Natural killer cell (primary cell): ENCODE measurements at regions not wholly inside any gene's neighbourhood (a gene's known extent, or its start where the extent isn't known, plus 50 kb on each side); places are given as distances from the start of the nearest gene placed in this dataset.

Source experiments
- ATAC-seq, 3 donors: fragments of 150-1000 bp in 2 of 3; fragments of 200-7000 bp in 1 of 3; cut with Tn5 transposase; 1 replicate in 1 of 3; 2 replicates in 2 of 3; pipeline ENCODE4 v1.10.0; 2021; ENCODE audit warnings: mild to moderate bottlenecking in 2 of 3, moderate library complexity in 2 of 3
- DNase-seq, 2 donors: peaks; one replicate each; pipeline versions ENCODE4 v3.0.0 to v3.0.0-alpha.2; 2013 to 2021; ENCODE audit warnings: mixed read lengths in 1 of 2
- H3K27ac ChIP-seq: one replicate; pipeline ENCODE4 v1.5.1; 2013; ENCODE audit warnings: mild to moderate bottlenecking, low read length
- H3K27me3 ChIP-seq: one replicate; pipeline ENCODE4 v1.6.1; 2013; ENCODE audit warnings: low read length; ENCODE audit not compliant: control insufficient read depth, insufficient read depth
- H3K36me3 ChIP-seq: one replicate; pipeline ENCODE4 v1.6.1; 2013; ENCODE audit warnings: low read length; ENCODE audit not compliant: control insufficient read depth, insufficient read depth
- H3K4me1 ChIP-seq: one replicate; pipeline ENCODE4 v1.6.1; 2013; ENCODE audit warnings: low read length; ENCODE audit not compliant: control insufficient read depth, insufficient read depth
- H3K4me3 ChIP-seq: one replicate; pipeline ENCODE4 v1.5.1; 2013; ENCODE audit warnings: low read length
- H3K9me3 ChIP-seq: one replicate; pipeline ENCODE4 v1.6.1; 2013; ENCODE audit warnings: low read length; ENCODE audit not compliant: control insufficient read depth, insufficient read depth
- H3K27ac Mint-ChIP-seq, 2 donors: one replicate each; pipeline ENCODE4 v1.8.0; 2022; ENCODE audit warnings: mild to moderate bottlenecking in 2 of 2, mixed read lengths in 2 of 2, moderate library complexity in 1 of 2
- H3K27me3 Mint-ChIP-seq, 2 donors: one replicate each; pipeline ENCODE4 v1.8.0; 2022; ENCODE audit warnings: low read depth in 2 of 2, mixed read lengths in 2 of 2
- H3K36me3 Mint-ChIP-seq: one replicate; pipeline ENCODE4 v1.8.0; 2022; ENCODE audit warnings: mixed read lengths
- H3K4me1 Mint-ChIP-seq, 2 donors: one replicate each; pipeline ENCODE4 v1.8.0; 2022; ENCODE audit warnings: mixed read lengths in 2 of 2
- H3K4me3 Mint-ChIP-seq: one replicate; pipeline ENCODE4 v1.8.0; 2022; ENCODE audit warnings: mild to moderate bottlenecking, moderate library complexity, mixed read lengths
- H3K9me3 Mint-ChIP-seq, 2 donors: one replicate each; pipeline ENCODE4 v1.8.0; 2022; ENCODE audit warnings: mixed read lengths in 2 of 2
- CTCF ChIP-seq: fragments of 200-600 bp; IDR thresholded peaks from one replicate; pipeline ENCODE4 v1.8.0; 2022; ENCODE audit warnings: antibody characterized with exemption
- WGBS: methylation state at CpG from one replicate; pipeline ENCODE4 v1.1.7; 2013; ENCODE audit warnings: missing lambda C conversion rate; ENCODE audit not compliant: insufficient coverage; 5-methylcytosine and 5-hydroxymethylcytosine counted together
- intact Hi-C: fragments of 100-400 bp; cut with micrococcal nuclease; formaldehyde crosslinking; loops from one replicate; pipeline ENCODE4 v1.14.2; 2022

- Mint-ChIP-seq H3K27me3 (no peaks in the 10 kb centered on the region), H3K9me3 (no peaks in the 10 kb centered on the region), H3K36me3 (no peaks in the 10 kb centered on the region), H3K4me3 (no peak overlapping the region), H3K27ac (no peak overlapping the region), H3K4me1 (no peaks in the 10 kb centered on the region)
- no peaks in the 10 kb centered on the region for H3K9me3 ChIP-seq
- TF ChIP-seq CTCF, result no peak
- no peak overlapping the region for H3K27ac ChIP-seq
- DNase-seq (no peak), ATAC-seq (no peak)
- no peaks in the 10 kb centered on the region for H3K36me3 ChIP-seq
- H3K27me3 ChIP-seq, result no peaks in the 10 kb centered on the region
- H3K4me1 ChIP-seq, result no peaks in the 10 kb centered on the region
- intact Hi-C loops, result no loop called here
- WGBS, result 100% methylated on average over 3 of the region's 3 CpGs
- no peak overlapping the region for H3K4me3 ChIP-seq
These were observed 282.0 kb upstream of the TPM1 start for GRCh38 chr15:62760538-62760937.

GRCh38 chr15:62765916-62766315 is 276.6 kb upstream of the TPM1 start:
- Mint-ChIP-seq H3K4me3 (no peak overlapping the region), H3K27ac (no peak overlapping the region), H3K36me3 (no peaks in the 10 kb centered on the region), H3K4me1 (no peaks in the 10 kb centered on the region), H3K27me3 (no peaks in the 10 kb centered on the region), H3K9me3 (no peaks in the 10 kb centered on the region)
- H3K27ac ChIP-seq, result no peak overlapping the region
- 87% methylated on average over 4 of the region's 4 CpGs for WGBS
- ATAC-seq, result no peak
- H3K4me3 ChIP-seq, result no peak overlapping the region
- no peaks in the 10 kb centered on the region for H3K4me1 ChIP-seq
- no peaks in the 10 kb centered on the region for H3K9me3 ChIP-seq
- no peak for TF ChIP-seq CTCF
- DNase-seq, result no peak
- H3K36me3 ChIP-seq, result no peaks in the 10 kb centered on the region
- no peaks in the 10 kb centered on the region for H3K27me3 ChIP-seq
- intact Hi-C loops, result no loop called here

- 91% methylated on average over 4 of the region's 4 CpGs for WGBS
- H3K27me3 Mint-ChIP-seq, result no peaks in the 10 kb centered on the region
- H3K27ac Mint-ChIP-seq, result no peak overlapping the region
These were observed 275.9 kb upstream of the TPM1 start for GRCh38 chr15:62766599-62766998.

More at GRCh38 chr15:62766599-62766998, 275.9 kb upstream of the TPM1 start:
- ATAC-seq (no peak), DNase-seq (no peak)
- no peaks in the 10 kb centered on the region for H3K9me3 Mint-ChIP-seq
- no peak for TF ChIP-seq CTCF
- H3K36me3 Mint-ChIP-seq, result no peaks in the 10 kb centered on the region
- Histone ChIP-seq H3K27ac (no peak overlapping the region), H3K36me3 (no peaks in the 10 kb centered on the region), H3K4me3 (no peak overlapping the region), H3K9me3 (no peaks in the 10 kb centered on the region), H3K27me3 (no peaks in the 10 kb centered on the region), H3K4me1 (no peaks in the 10 kb centered on the region)
- intact Hi-C loops, result no loop called here
- no peak overlapping the region for H3K4me3 Mint-ChIP-seq
- no peaks in the 10 kb centered on the region for H3K4me1 Mint-ChIP-seq
